ENCODE measurements at regions not wholly inside any gene's neighbourhood (a gene's known extent, or its start where the extent isn't known, plus 50 kb on each side); places are given as distances from the start of the nearest gene placed in this dataset.

GRCh38 chrX:134095366-134095765 is 110.0 kb upstream of the GPC3 start:
- Histone ChIP-seq H3K36me3 (ENCODE audit: control insufficient read depth in 2 of 2, extremely low read depth in 1 of 2, insufficient read depth in 2 of 2, low read length in 2 of 2) (no peaks in the 10 kb centered on the region), H4K20me1 (replicated peaks; ENCODE audit: control insufficient read depth, extremely low read depth, insufficient read depth, low read length) (no peaks in the 10 kb centered on the region), H3K4me1 (ENCODE audit: control insufficient read depth, extremely low read depth, insufficient read depth, low read length) (no peaks in the 10 kb centered on the region), H3K27me3 (ENCODE audit: control insufficient read depth in 2 of 2, insufficient read depth in 2 of 2, low read length in 2 of 2) (no peaks in the 10 kb centered on the region), H3K27ac (ENCODE audit: insufficient read depth, low read depth, low read length) (no peak overlapping the region), H3K4me3 (replicated peaks in 1 of 3; ENCODE audit: insufficient read depth in 1 of 3, low read depth in 1 of 3, low read length in 3 of 3) (no peak overlapping the region), H3K79me2 (ENCODE audit: control insufficient read depth, insufficient read depth, low read length) (no peaks in the 10 kb centered on the region), H3K9me3 (replicated peaks; ENCODE audit: control insufficient read depth, insufficient read depth, low read length) (no peaks in the 10 kb centered on the region), H3K9me1 (replicated peaks; ENCODE audit: control insufficient read depth, extremely low read depth, insufficient read depth, low read length) (no peaks in the 10 kb centered on the region), H2AFZ (ENCODE audit: low read depth, low read length) (no peak overlapping the region), H3K9ac (replicated peaks; ENCODE audit: extremely low read depth, insufficient read depth, low read length) (no peak overlapping the region), H3K4me2 (ENCODE audit: insufficient read depth, low read length) (no peak overlapping the region)
- ChIA-PET POLR2A (no interaction called here), CTCF (no interaction called here)
- no peak for TF ChIP-seq POLR2AphosphoS5 (IDR thresholded peaks at IDR 0.05; ENCODE audit: insufficient read depth, low read depth, low read length)
- no peak for TF ChIP-seq FOS (IDR thresholded peaks at IDR 0.05; ENCODE audit: borderline replicate concordance, insufficient read depth, low read length)
- TF ChIP-seq EZH2 (IDR thresholded peaks at IDR 0.05; ENCODE audit: borderline replicate concordance, low read depth, low read length, severe bottlenecking): no peak
- TF ChIP-seq GATA2 (IDR thresholded peaks at IDR 0.05; ENCODE audit: insufficient read depth, insufficient read length, low read depth, low read length): no peak
- no peak for TF ChIP-seq CTCF (IDR thresholded peaks at IDR 0.05; ENCODE audit: extremely low read depth in 1 of 2, insufficient read depth in 1 of 2, low read depth in 1 of 2, low read length in 2 of 2)
- TF ChIP-seq POLR2A (IDR thresholded peaks at IDR 0.05; ENCODE audit: low read depth, low read length): no peak
- no peak for TF ChIP-seq JUN (IDR thresholded peaks at IDR 0.05; ENCODE audit: borderline replicate concordance, insufficient read depth, insufficient read length, low read depth)
- TF ChIP-seq MAX (IDR thresholded peaks at IDR 0.05; ENCODE audit: insufficient read depth, insufficient read length): no peak
- TF ChIP-seq MYC (IDR thresholded peaks at IDR 0.05; ENCODE audit: low read depth, low read length): no peak
- dilution Hi-C loops (cut with MboI; ENCODE audit: extremely low pct_ligation_motif_present, low sequenced_read_pairs) (no loop called here), intact Hi-C loops (cut with micrococcal nuclease) (no loop called here)
- FAIRE-seq: no peak
- no peak for DNase-seq (ENCODE audit: low read depth, low spot score)
- no TSS peak for BruUV-seq (replicated peaks)
